Hepatocyte (in vitro differentiated cells): ENCODE measurements at regions not wholly inside any gene's neighbourhood (a gene's known extent, or its start where the extent isn't known, plus 50 kb on each side); places are given as distances from the start of the nearest gene placed in this dataset.

Experiments
- DNase-seq: peaks from one replicate; pipeline ENCODE4 v3.0.0-alpha.2; 2016; ENCODE audit warnings: low spot score
- H2AFZ ChIP-seq: fragments of 200-600 bp; sonication (generic); 2 replicates; pipeline ENCODE4 v1.6.0; 2016; ENCODE audit warnings: antibody characterized with exemption, mild to moderate bottlenecking
- H3K27ac ChIP-seq: fragments of 200-600 bp; sonication (generic); 2 replicates; pipeline ENCODE4 v1.5.1; 2016; ENCODE audit warnings: mild to moderate bottlenecking
- H3K27me3 ChIP-seq: fragments of 200-600 bp; sonication (generic); 2 replicates; pipeline ENCODE4 v1.6.1; 2016
- H3K36me3 ChIP-seq: fragments of 200-600 bp; sonication (generic); replicated peaks from 2 replicates; pipeline ENCODE4 v1.5.1; 2016; ENCODE audit warnings: low read depth; ENCODE audit not compliant: insufficient read depth
- H3K4me1 ChIP-seq: fragments of 200-600 bp; sonication (generic); 2 replicates; pipeline ENCODE4 v1.5.1; 2016; ENCODE audit warnings: mild to moderate bottlenecking, moderate library complexity; ENCODE audit not compliant: insufficient read depth
- H3K4me2 ChIP-seq: fragments of 200-600 bp; sonication (generic); 2 replicates; pipeline ENCODE4 v1.6.0; 2016
- H3K4me3 ChIP-seq: fragments of 200-600 bp; sonication (generic); 2 replicates; pipeline ENCODE4 v1.5.1; 2016; ENCODE audit warnings: mild to moderate bottlenecking
- H3K79me2 ChIP-seq: fragments of 200-600 bp; sonication (generic); 2 replicates; pipeline ENCODE4 v1.6.0; 2017; ENCODE audit warnings: mild to moderate bottlenecking
- H3K9me2 ChIP-seq: fragments of 200-600 bp; sonication (generic); replicated peaks from 2 replicates; pipeline ENCODE4 v1.6.0; 2017; ENCODE audit warnings: mild to moderate bottlenecking; ENCODE audit not compliant: insufficient read depth
- H3K9me3 ChIP-seq: fragments of 200-600 bp; sonication (generic); 2 replicates; pipeline ENCODE4 v1.5.1; 2016; ENCODE audit warnings: low read depth, mild to moderate bottlenecking
- H4K20me1 ChIP-seq: fragments of 200-600 bp; sonication (generic); 2 replicates; pipeline ENCODE4 v1.6.0; 2016; ENCODE audit warnings: mild to moderate bottlenecking; ENCODE audit not compliant: insufficient read depth, poor library complexity, severe bottlenecking
- EZH2 ChIP-seq: fragments of 200-600 bp; sonication (generic); IDR thresholded peaks from 2 replicates; pipeline ENCODE4 v1.6.1; 2016; ENCODE audit warnings: antibody characterized with exemption, mild to moderate bottlenecking, borderline replicate concordance
- EZH2phosphoT487 ChIP-seq: fragments of 200-600 bp; sonication (generic); IDR thresholded peaks from one replicate; pipeline ENCODE4 v1.6.1; 2018; ENCODE audit warnings: antibody characterized with exemption, mild to moderate bottlenecking, low read depth, moderate library complexity; ENCODE audit not compliant: unreplicated experiment, severe bottlenecking
- WGBS: methylation state at CpG from one replicate; pipeline ENCODE4 v1.1.6; 2016; ENCODE audit warnings: low lambda C conversion rate; ENCODE audit errors: missing lambda C conversion rate; 5-methylcytosine and 5-hydroxymethylcytosine counted together
- TF ChIP-seq, protein P1 (sequence below): fragments of 200-600 bp; sonication (generic); IDR thresholded peaks from 2 replicates; pipeline ENCODE4 v1.5.1; 2016; ENCODE audit warnings: antibody characterized with exemption, mild to moderate bottlenecking; ENCODE audit not compliant: poor library complexity

DNA sequence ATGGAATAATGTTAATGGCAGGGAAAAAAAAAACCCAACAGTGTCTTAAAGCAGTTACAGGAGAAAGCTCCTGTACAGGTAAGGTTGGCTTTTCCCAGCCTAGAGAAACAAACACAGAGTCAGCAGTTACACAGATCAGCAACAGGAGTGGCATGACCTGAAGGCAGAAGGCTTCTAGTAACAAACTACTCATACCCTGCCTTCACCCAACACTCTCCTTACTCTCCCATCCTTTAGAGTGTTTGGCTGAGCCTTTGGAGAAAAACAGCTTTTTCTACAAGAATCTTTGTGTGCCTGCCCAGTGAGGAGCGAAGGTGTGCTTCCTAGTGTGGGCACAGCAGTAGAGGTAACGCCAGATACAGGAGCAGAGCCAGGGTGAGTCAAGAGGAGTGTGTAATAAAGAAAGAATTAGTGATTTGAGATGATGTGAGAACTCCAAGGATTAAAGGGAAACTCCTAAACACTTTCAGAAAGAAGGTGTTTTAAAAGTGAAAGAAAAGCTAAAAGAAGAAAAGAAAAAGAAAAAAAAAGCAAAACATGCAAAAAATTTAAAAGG, 152.7 kb downstream of the POLR2M start:
- H3K27me3 ChIP-seq: no peaks in the 10 kb centered on the region
- H2AFZ ChIP-seq: no peak overlapping the region
- no peaks in the 10 kb centered on the region for H3K36me3 ChIP-seq
- no peaks in the 10 kb centered on the region for H4K20me1 ChIP-seq
- no peak overlapping the region for H3K27ac ChIP-seq
- H3K4me3 ChIP-seq: no peak overlapping the region
- no peaks in the 10 kb centered on the region for H3K9me3 ChIP-seq
- DNase-seq: no peak
- 97% methylated on average over 2 of the region's 2 CpGs for WGBS
- TF ChIP-seq, protein P1, sequence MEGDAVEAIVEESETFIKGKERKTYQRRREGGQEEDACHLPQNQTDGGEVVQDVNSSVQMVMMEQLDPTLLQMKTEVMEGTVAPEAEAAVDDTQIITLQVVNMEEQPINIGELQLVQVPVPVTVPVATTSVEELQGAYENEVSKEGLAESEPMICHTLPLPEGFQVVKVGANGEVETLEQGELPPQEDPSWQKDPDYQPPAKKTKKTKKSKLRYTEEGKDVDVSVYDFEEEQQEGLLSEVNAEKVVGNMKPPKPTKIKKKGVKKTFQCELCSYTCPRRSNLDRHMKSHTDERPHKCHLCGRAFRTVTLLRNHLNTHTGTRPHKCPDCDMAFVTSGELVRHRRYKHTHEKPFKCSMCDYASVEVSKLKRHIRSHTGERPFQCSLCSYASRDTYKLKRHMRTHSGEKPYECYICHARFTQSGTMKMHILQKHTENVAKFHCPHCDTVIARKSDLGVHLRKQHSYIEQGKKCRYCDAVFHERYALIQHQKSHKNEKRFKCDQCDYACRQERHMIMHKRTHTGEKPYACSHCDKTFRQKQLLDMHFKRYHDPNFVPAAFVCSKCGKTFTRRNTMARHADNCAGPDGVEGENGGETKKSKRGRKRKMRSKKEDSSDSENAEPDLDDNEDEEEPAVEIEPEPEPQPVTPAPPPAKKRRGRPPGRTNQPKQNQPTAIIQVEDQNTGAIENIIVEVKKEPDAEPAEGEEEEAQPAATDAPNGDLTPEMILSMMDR: no peak
- no peak for TF ChIP-seq EZH2phosphoT487
- no peak for TF ChIP-seq EZH2
- H3K4me2 ChIP-seq: no peak overlapping the region
- H3K9me2 ChIP-seq: no peaks in the 10 kb centered on the region
- H3K79me2 ChIP-seq: no peaks in the 10 kb centered on the region
- H3K4me1 ChIP-seq: no peaks in the 10 kb centered on the region

DNA sequence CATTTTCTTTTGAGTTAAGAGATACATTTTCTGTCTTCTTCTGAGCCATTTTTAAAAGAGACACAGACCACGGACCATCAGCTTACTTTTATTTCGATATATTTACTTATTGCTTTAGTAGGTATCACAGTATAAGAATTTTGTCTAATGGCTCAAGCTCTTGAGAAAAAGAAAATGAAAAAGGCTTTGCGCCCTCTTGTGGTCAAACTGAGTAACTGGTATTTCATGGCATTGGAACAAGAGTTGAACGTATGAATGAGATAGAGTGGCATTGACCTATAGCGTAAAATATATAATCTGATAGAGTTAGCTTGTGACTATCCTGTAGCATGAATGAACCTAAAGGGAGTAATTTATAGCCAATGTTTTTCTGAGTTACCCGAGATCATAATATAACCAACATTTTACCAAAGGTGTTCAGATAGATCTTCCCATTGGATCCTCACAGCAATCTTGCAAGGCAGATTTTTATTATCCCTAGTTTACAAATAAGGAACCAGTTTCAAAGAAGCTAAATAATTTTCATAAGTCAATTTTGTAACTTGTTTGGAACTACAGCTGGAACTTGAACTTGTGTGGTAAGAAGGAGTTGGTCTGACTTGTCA, 154.6 kb downstream of the POLR2M start:
- Histone ChIP-seq H3K4me3 (no peak overlapping the region), H2AFZ (no peak overlapping the region), H3K27me3 (no peaks in the 10 kb centered on the region), H3K4me1 (no peaks in the 10 kb centered on the region), H3K4me2 (no peak overlapping the region), H3K9me2 (no peaks in the 10 kb centered on the region), H4K20me1 (no peaks in the 10 kb centered on the region), H3K36me3 (no peaks in the 10 kb centered on the region), H3K27ac (peak overlapping the region; percentile 23), H3K9me3 (no peaks in the 10 kb centered on the region), H3K79me2 (no peaks in the 10 kb centered on the region)
- no peak for TF ChIP-seq EZH2
- TF ChIP-seq, protein P1: peak; percentile 84
- 19% methylated on average over 6 of the region's 6 CpGs for WGBS
- DNase-seq: peak; percentile 73

DNA sequence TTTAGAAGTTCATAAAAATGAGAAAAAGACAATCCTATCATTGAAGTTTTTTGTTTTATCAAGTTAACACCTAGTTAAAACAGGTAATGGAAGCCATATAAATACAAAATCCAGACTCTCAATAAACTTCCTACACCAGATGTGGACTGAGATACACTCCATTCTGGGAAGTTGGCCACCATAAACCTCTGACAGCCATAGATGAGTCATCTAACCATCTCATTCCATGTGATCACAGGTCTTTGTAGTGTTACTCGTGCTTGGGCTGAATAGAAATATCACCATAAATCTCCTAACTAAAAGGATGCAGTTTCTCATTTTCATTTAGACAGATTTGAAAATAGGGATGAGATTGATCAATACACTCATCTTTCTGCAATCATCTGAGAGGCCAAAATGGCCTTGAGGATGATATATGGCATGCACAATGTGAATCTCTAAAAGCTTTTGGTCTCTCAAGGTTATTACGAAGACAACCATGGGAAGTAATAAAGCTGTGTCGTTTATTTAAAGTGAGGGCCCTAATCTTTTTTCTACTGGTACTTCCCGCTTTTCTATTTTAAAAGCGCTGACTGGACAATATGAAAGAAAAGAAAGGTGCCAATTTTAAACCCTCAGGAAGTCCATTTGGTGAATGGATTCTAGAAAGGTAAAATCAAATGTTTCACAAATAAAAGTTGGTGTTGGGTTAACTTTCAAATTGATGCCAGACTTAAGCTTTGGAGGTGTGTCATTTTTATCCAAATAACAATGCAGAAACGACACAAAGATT, 155.5 kb downstream of the POLR2M start:
- H2AFZ ChIP-seq: no peak overlapping the region
- 68% methylated on average over 6 of the region's 6 CpGs for WGBS
- peak overlapping the region; percentile 23 for H3K27ac ChIP-seq
- DNase-seq: peak; percentile 55
- no peak overlapping the region for H3K4me2 ChIP-seq
- H3K27me3 ChIP-seq: no peaks in the 10 kb centered on the region
- H3K9me2 ChIP-seq: no peaks in the 10 kb centered on the region
- no peaks in the 10 kb centered on the region for H3K36me3 ChIP-seq
- no peak overlapping the region for H3K4me3 ChIP-seq
- no peaks in the 10 kb centered on the region for H3K4me1 ChIP-seq
- no peaks in the 10 kb centered on the region for H3K79me2 ChIP-seq
- no peaks in the 10 kb centered on the region for H3K9me3 ChIP-seq
- no peaks in the 10 kb centered on the region for H4K20me1 ChIP-seq
- TF ChIP-seq, protein P1: no peak
